Fibroblast of pulmonary artery (primary cell): ENCODE measurements at regions not wholly inside any gene's neighbourhood (a gene's known extent, or its start where the extent isn't known, plus 50 kb on each side); places are given as distances from the start of the nearest gene placed in this dataset.

Experiments
- DNase-seq: peaks from one replicate; pipeline ENCODE4 v3.0.0-alpha.2; 2010; ENCODE audit warnings: low read depth
- H3K4me3 ChIP-seq: replicated peaks from 2 replicates; pipeline ENCODE4 v1.5.1; 2011; ENCODE audit warnings: low read depth, mild to moderate bottlenecking, control low read depth, low read length, moderate library complexity
- CTCF ChIP-seq: IDR thresholded peaks from 2 replicates; pipeline ENCODE4 v1.5.1; 2011; ENCODE audit warnings: mild to moderate bottlenecking, control low read depth, low read length, inconsistent platforms; ENCODE audit errors: missing control alignments

GRCh38 chr3:46080124-46080968 is 53.1 kb upstream of the XCR1 start:
- TF ChIP-seq CTCF, result no peak
- DNase-seq, result no peak

GRCh38 chr3:46078712-46079400 is 51.6 kb upstream of the XCR1 start:
- TF ChIP-seq CTCF, result no peak

More at GRCh38 chr3:46080124-46080968, 53.1 kb upstream of the XCR1 start:
- H3K4me3 ChIP-seq, result no peak overlapping the region

More at GRCh38 chr3:46078712-46079400, 51.6 kb upstream of the XCR1 start:
- DNase-seq, result peak; percentile 96
- no peak overlapping the region for H3K4me3 ChIP-seq
